HUES64 (cell line): ENCODE measurements at regions not wholly inside any gene's neighbourhood (a gene's known extent, or its start where the extent isn't known, plus 50 kb on each side); places are given as distances from the start of the nearest gene placed in this dataset.
"Not testable (repeated sequence)": the region's sequence is repeated elsewhere in the genome, so short reads cannot be mapped to it uniquely, and the experiment has no call there.

Source experiments
- H3K27ac ChIP-seq: 2 replicates; pipeline ENCODE4 v1.7.0; 2013; ENCODE audit warnings: low read depth, low read length, inconsistent platforms
- H3K27me3 ChIP-seq: 2 replicates; pipeline ENCODE4 v1.6.1; 2013; ENCODE audit warnings: mild to moderate bottlenecking, low read length; ENCODE audit not compliant: insufficient read depth
- H3K36me3 ChIP-seq: 2 replicates; pipeline ENCODE4 v1.6.1; 2013; ENCODE audit warnings: mild to moderate bottlenecking, low read length; ENCODE audit not compliant: insufficient read depth
- H3K4me1 ChIP-seq: 2 replicates; pipeline ENCODE4 v1.6.1; 2013; ENCODE audit warnings: mild to moderate bottlenecking, low read length, moderate library complexity; ENCODE audit not compliant: insufficient read depth
- H3K4me3 ChIP-seq: 2 replicates; pipeline ENCODE4 v1.5.1; 2013; ENCODE audit warnings: mild to moderate bottlenecking, low read length, moderate library complexity
- H3K9ac ChIP-seq: 2 replicates; pipeline ENCODE4 v1.6.1; 2013; ENCODE audit warnings: mild to moderate bottlenecking, low read depth, low read length
- H3K9me3 ChIP-seq: 2 replicates; pipeline ENCODE4 v1.6.1; 2013; ENCODE audit warnings: low read depth, low read length; ENCODE audit not compliant: insufficient read depth
- WGBS: fragments of 150-250, 120-280 bp; methylation state at CpG from one replicate; pipeline ENCODE4 v1.1.7; 2013; ENCODE audit warnings: missing lambda C conversion rate; 5-methylcytosine and 5-hydroxymethylcytosine counted together

- not testable (repeated sequence) for H3K36me3 ChIP-seq, H3K27ac ChIP-seq, H3K9ac ChIP-seq, H3K4me3 ChIP-seq, H3K27me3 ChIP-seq, H3K9me3 ChIP-seq, H3K4me1 ChIP-seq
Measured at GRCh38 chr2:76172154-76172595, 461.5 kb upstream of the GCFC2 start.

- no peaks in the 10 kb centered on the region for H3K27me3 ChIP-seq
- H3K27ac ChIP-seq = no peak overlapping the region
- no peaks in the 10 kb centered on the region for H3K4me1 ChIP-seq
- H3K4me3 ChIP-seq = no peak overlapping the region
- no peak overlapping the region for H3K9ac ChIP-seq
- 84% methylated on average over 2 of the region's 2 CpGs for WGBS
- no peaks in the 10 kb centered on the region for H3K9me3 ChIP-seq
- no peaks in the 10 kb centered on the region for H3K36me3 ChIP-seq
Measured at GRCh38 chr2:76170856-76171255, 460.1 kb upstream of the GCFC2 start.

- WGBS = no CpG with 5 or more reads among the region's 1 CpG
Measured at GRCh38 chr2:76170009-76170384, 459.3 kb upstream of the GCFC2 start.

GRCh38 chr2:76169276-76170008, 458.7 kb upstream of the GCFC2 start:
- Histone ChIP-seq H3K27me3 (no peaks in the 10 kb centered on the region), H3K27ac (no peak overlapping the region), H3K9me3 (no peaks in the 10 kb centered on the region), H3K4me1 (no peaks in the 10 kb centered on the region), H3K4me3 (no peak overlapping the region), H3K9ac (no peak overlapping the region), H3K36me3 (no peaks in the 10 kb centered on the region)
- no CpG with 5 or more reads among the region's 2 CpGs for WGBS

More at GRCh38 chr2:76170009-76170384, 459.3 kb upstream of the GCFC2 start:
- H3K27me3 ChIP-seq = no peaks in the 10 kb centered on the region
- H3K27ac ChIP-seq = no peak overlapping the region
- H3K9ac ChIP-seq = no peak overlapping the region
- H3K36me3 ChIP-seq = no peaks in the 10 kb centered on the region
- no peaks in the 10 kb centered on the region for H3K4me1 ChIP-seq
- H3K4me3 ChIP-seq = no peak overlapping the region
- H3K9me3 ChIP-seq = no peaks in the 10 kb centered on the region

- H3K4me1 ChIP-seq = no peaks in the 10 kb centered on the region
- no peaks in the 10 kb centered on the region for H3K9me3 ChIP-seq
- no peak overlapping the region for H3K4me3 ChIP-seq
- H3K27me3 ChIP-seq = no peaks in the 10 kb centered on the region
- H3K36me3 ChIP-seq = no peaks in the 10 kb centered on the region
- no peak overlapping the region for H3K9ac ChIP-seq
- 90% methylated on average over 3 of the region's 4 CpGs for WGBS
- no peak overlapping the region for H3K27ac ChIP-seq
Measured at GRCh38 chr2:76163860-76164259, 453.1 kb upstream of the GCFC2 start.

GRCh38 chr2:76160670-76161069, 450.0 kb upstream of the GCFC2 start:
- WGBS = 96% methylated on average over 2 of the region's 3 CpGs
- Histone ChIP-seq H3K27ac (no peak overlapping the region), H3K4me1 (no peaks in the 10 kb centered on the region)

GRCh38 chr2:76159042-76159648, 448.4 kb upstream of the GCFC2 start:
- Histone ChIP-seq H3K36me3 (no peaks in the 10 kb centered on the region), H3K4me1 (no peaks in the 10 kb centered on the region), H3K9ac (no peak overlapping the region), H3K27me3 (no peaks in the 10 kb centered on the region), H3K27ac (no peak overlapping the region), H3K4me3 (no peak overlapping the region), H3K9me3 (no peaks in the 10 kb centered on the region)
- WGBS = 100% methylated on average over 1 of the region's 1 CpG

More at GRCh38 chr2:76160670-76161069, 450.0 kb upstream of the GCFC2 start:
- Histone ChIP-seq H3K9me3 (no peaks in the 10 kb centered on the region), H3K36me3 (no peaks in the 10 kb centered on the region), H3K27me3 (no peaks in the 10 kb centered on the region), H3K9ac (no peak overlapping the region), H3K4me3 (no peak overlapping the region)

- H3K9ac ChIP-seq = no peak overlapping the region
- no peaks in the 10 kb centered on the region for H3K9me3 ChIP-seq
- no peaks in the 10 kb centered on the region for H3K4me1 ChIP-seq
- H3K36me3 ChIP-seq = no peaks in the 10 kb centered on the region
- no peak overlapping the region for H3K4me3 ChIP-seq
- H3K27ac ChIP-seq = no peak overlapping the region
- no peaks in the 10 kb centered on the region for H3K27me3 ChIP-seq
- WGBS = 95% methylated on average over 2 of the region's 2 CpGs
Measured at GRCh38 chr2:76157531-76157930, 446.8 kb upstream of the GCFC2 start.

- Histone ChIP-seq H3K4me1 (no peaks in the 10 kb centered on the region), H3K27me3 (no peaks in the 10 kb centered on the region), H3K9me3 (no peaks in the 10 kb centered on the region), H3K4me3 (no peak overlapping the region), H3K9ac (no peak overlapping the region), H3K36me3 (no peaks in the 10 kb centered on the region), H3K27ac (no peak overlapping the region)
- 83% methylated on average over 2 of the region's 3 CpGs for WGBS
Measured at GRCh38 chr2:76154981-76155380, 444.3 kb upstream of the GCFC2 start.

GRCh38 chr2:76149846-76150245, 439.1 kb upstream of the GCFC2 start:
- Histone ChIP-seq H3K9me3 (no peaks in the 10 kb centered on the region), H3K4me1 (no peaks in the 10 kb centered on the region), H3K27me3 (no peaks in the 10 kb centered on the region), H3K9ac (no peak overlapping the region), H3K36me3 (no peaks in the 10 kb centered on the region), H3K4me3 (no peak overlapping the region), H3K27ac (no peak overlapping the region)

GRCh38 chr2:76139303-76139702, 428.6 kb upstream of the GCFC2 start:
- not testable (repeated sequence) for H3K27me3 ChIP-seq, H3K27ac ChIP-seq, H3K9me3 ChIP-seq, H3K36me3 ChIP-seq, H3K4me3 ChIP-seq, H3K9ac ChIP-seq, H3K4me1 ChIP-seq
- WGBS = 81% methylated on average over 3 of the region's 3 CpGs

- no peak overlapping the region for H3K27ac ChIP-seq
- no peaks in the 10 kb centered on the region for H3K36me3 ChIP-seq
- no peak overlapping the region for H3K4me3 ChIP-seq
- no peaks in the 10 kb centered on the region for H3K27me3 ChIP-seq
- 67% methylated on average over 2 of the region's 3 CpGs for WGBS
- no peaks in the 10 kb centered on the region for H3K4me1 ChIP-seq
- H3K9ac ChIP-seq = no peak overlapping the region
- H3K9me3 ChIP-seq = no peaks in the 10 kb centered on the region
Measured at GRCh38 chr2:76128622-76129021, 417.9 kb upstream of the GCFC2 start.
